Skeletal muscle tissue (tissue), 3 donors: ENCODE measurements at regions not wholly inside any gene's neighbourhood (a gene's known extent, or its start where the extent isn't known, plus 50 kb on each side); places are given as distances from the start of the nearest gene placed in this dataset.
A peak's percentile ranks its signal among the peaks of the same experiment; 100 is the strongest.

Source experiments
- H3K27ac ChIP-seq: one replicate; pipeline ENCODE4 v1.7.0; 2013; ENCODE audit warnings: mild to moderate bottlenecking, low read depth, low read length, inconsistent platforms
- H3K27me3 ChIP-seq, 3 donors: one replicate each; pipeline ENCODE4 v1.7.0; 2013; ENCODE audit warnings: low read length in 3 of 3; ENCODE audit not compliant: control insufficient read depth in 3 of 3, insufficient read depth in 3 of 3
- H3K36me3 ChIP-seq, 3 donors: one replicate each; pipeline ENCODE4 v1.7.0; 2013; ENCODE audit warnings: low read length in 3 of 3; ENCODE audit not compliant: control insufficient read depth in 3 of 3, insufficient read depth in 3 of 3
- H3K4me1 ChIP-seq, 3 donors: one replicate each; pipeline ENCODE4 v1.7.0; 2013; ENCODE audit warnings: low read length in 3 of 3, mild to moderate bottlenecking in 3 of 3; ENCODE audit not compliant: control insufficient read depth in 3 of 3, insufficient read depth in 3 of 3
- H3K4me3 ChIP-seq, 3 donors: one replicate each; pipeline ENCODE4 v1.7.0; 2013; ENCODE audit warnings: low read length in 3 of 3
- H3K9ac ChIP-seq, 3 donors: one replicate each; pipeline ENCODE4 v1.7.0; 2013; ENCODE audit warnings: low read length in 3 of 3, mild to moderate bottlenecking in 3 of 3, moderate library complexity in 2 of 3, low read depth in 1 of 3
- H3K9me3 ChIP-seq, 3 donors: one replicate each; pipeline ENCODE4 v1.7.0; 2013; ENCODE audit warnings: low read length in 3 of 3; ENCODE audit not compliant: control insufficient read depth in 3 of 3
- donor health status: Osteomylitis.

GRCh38 chr21:16196001-16196400, 466.2 kb downstream of the USP25 start:
- H3K27me3 ChIP-seq: no peaks in the 10 kb centered on the region
- peak overlapping the region; percentile 67 to 85 (median 70) for H3K4me3 ChIP-seq
- H3K4me1 ChIP-seq: peaks cover 0 to 3% (median 0%) of the 10 kb centered on the region in 3 donors
- peaks cover 0 to 2% (median 0%) of the 10 kb centered on the region in 3 donors for H3K9me3 ChIP-seq
- peak overlapping the region; percentile 36 for H3K27ac ChIP-seq
- no peaks in the 10 kb centered on the region for H3K36me3 ChIP-seq
- peak overlapping the region; percentile 67 to 95 (median 72) for H3K9ac ChIP-seq

GRCh38 chr21:16198546-16198945, 468.8 kb downstream of the USP25 start:
- Histone ChIP-seq H3K27ac (no peak overlapping the region), H3K9ac (no peak overlapping the region), H3K4me1 (peaks cover 0 to 3% (median 0%) of the 10 kb centered on the region in 3 donors), H3K27me3 (no peaks in the 10 kb centered on the region), H3K4me3 (no peak overlapping the region), H3K9me3 (peaks cover 0 to 2% (median 0%) of the 10 kb centered on the region in 3 donors), H3K36me3 (no peaks in the 10 kb centered on the region)

GRCh38 chr21:16199539-16199938, 469.8 kb downstream of the USP25 start:
- H3K27me3 ChIP-seq: no peaks in the 10 kb centered on the region
- no peaks in the 10 kb centered on the region for H3K4me1 ChIP-seq
- no peak overlapping the region for H3K9ac ChIP-seq
- peaks cover 0 to 2% (median 0%) of the 10 kb centered on the region in 3 donors for H3K9me3 ChIP-seq
- H3K4me3 ChIP-seq: no peak overlapping the region
- H3K36me3 ChIP-seq: no peaks in the 10 kb centered on the region
- H3K27ac ChIP-seq: no peak overlapping the region

GRCh38 chr21:16201718-16202117, 471.9 kb downstream of the USP25 start:
- Histone ChIP-seq H3K4me1 (no peaks in the 10 kb centered on the region), H3K36me3 (no peaks in the 10 kb centered on the region), H3K9me3 (peaks cover 0 to 2% (median 0%) of the 10 kb centered on the region in 3 donors), H3K9ac (no peak overlapping the region), H3K27ac (no peak overlapping the region), H3K4me3 (no peak overlapping the region), H3K27me3 (no peaks in the 10 kb centered on the region)

- Histone ChIP-seq H3K4me3 (no peak overlapping the region), H3K4me1 (no peaks in the 10 kb centered on the region), H3K36me3 (no peaks in the 10 kb centered on the region), H3K27me3 (no peaks in the 10 kb centered on the region), H3K9me3 (no peaks in the 10 kb centered on the region), H3K27ac (no peak overlapping the region), H3K9ac (no peak overlapping the region)
Measured at GRCh38 chr21:16205527-16205926, 475.7 kb downstream of the USP25 start.

GRCh38 chr21:16211339-16212303, 481.8 kb downstream of the USP25 start:
- Histone ChIP-seq H3K9ac (peak overlapping the region; percentile 73 to 89 (median 79)), H3K4me3 (peak overlapping the region; percentile 61 to 71 (median 65)), H3K9me3 (no peaks in the 10 kb centered on the region), H3K36me3 (no peaks in the 10 kb centered on the region), H3K4me1 (peaks cover 2 to 19% (median 4%) of the 10 kb centered on the region in 3 donors), H3K27me3 (no peaks in the 10 kb centered on the region), H3K27ac (peak overlapping the region; percentile 91)

- Histone ChIP-seq H3K36me3 (no peaks in the 10 kb centered on the region), H3K27ac (peak overlapping the region; percentile 91), H3K27me3 (no peaks in the 10 kb centered on the region), H3K9ac (peak overlapping the region; percentile 34 to 73 (median 52)), H3K4me1 (peaks cover 2 to 19% (median 4%) of the 10 kb centered on the region in 3 donors), H3K9me3 (no peaks in the 10 kb centered on the region), H3K4me3 (peak overlapping the region; percentile 61 to 71 (median 65))
Measured at GRCh38 chr21:16213518-16213917, 483.7 kb downstream of the USP25 start.

- Histone ChIP-seq H3K27ac (no peak overlapping the region), H3K4me1 (peaks cover 2 to 19% (median 4%) of the 10 kb centered on the region in 3 donors), H3K36me3 (no peaks in the 10 kb centered on the region), H3K9ac (no peak overlapping the region), H3K9me3 (no peaks in the 10 kb centered on the region), H3K27me3 (no peaks in the 10 kb centered on the region), H3K4me3 (no peak overlapping the region)
Measured at GRCh38 chr21:16215193-16215592, 485.4 kb downstream of the USP25 start.

- Histone ChIP-seq H3K9me3 (no peaks in the 10 kb centered on the region), H3K27ac (no peak overlapping the region), H3K9ac (no peak overlapping the region), H3K27me3 (no peaks in the 10 kb centered on the region), H3K4me1 (peaks cover 2 to 19% (median 4%) of the 10 kb centered on the region in 3 donors), H3K36me3 (no peaks in the 10 kb centered on the region), H3K4me3 (no peak overlapping the region)
Measured at GRCh38 chr21:16215663-16216183, 485.9 kb downstream of the USP25 start.
